ENCODE measurements at regions not wholly inside any gene's neighbourhood (a gene's known extent, or its start where the extent isn't known, plus 50 kb on each side); places are given as distances from the start of the nearest gene placed in this dataset.
"Not testable (repeated sequence)": the region's sequence is repeated elsewhere in the genome, so short reads cannot be mapped to it uniquely, and the experiment has no call there.

DNA sequence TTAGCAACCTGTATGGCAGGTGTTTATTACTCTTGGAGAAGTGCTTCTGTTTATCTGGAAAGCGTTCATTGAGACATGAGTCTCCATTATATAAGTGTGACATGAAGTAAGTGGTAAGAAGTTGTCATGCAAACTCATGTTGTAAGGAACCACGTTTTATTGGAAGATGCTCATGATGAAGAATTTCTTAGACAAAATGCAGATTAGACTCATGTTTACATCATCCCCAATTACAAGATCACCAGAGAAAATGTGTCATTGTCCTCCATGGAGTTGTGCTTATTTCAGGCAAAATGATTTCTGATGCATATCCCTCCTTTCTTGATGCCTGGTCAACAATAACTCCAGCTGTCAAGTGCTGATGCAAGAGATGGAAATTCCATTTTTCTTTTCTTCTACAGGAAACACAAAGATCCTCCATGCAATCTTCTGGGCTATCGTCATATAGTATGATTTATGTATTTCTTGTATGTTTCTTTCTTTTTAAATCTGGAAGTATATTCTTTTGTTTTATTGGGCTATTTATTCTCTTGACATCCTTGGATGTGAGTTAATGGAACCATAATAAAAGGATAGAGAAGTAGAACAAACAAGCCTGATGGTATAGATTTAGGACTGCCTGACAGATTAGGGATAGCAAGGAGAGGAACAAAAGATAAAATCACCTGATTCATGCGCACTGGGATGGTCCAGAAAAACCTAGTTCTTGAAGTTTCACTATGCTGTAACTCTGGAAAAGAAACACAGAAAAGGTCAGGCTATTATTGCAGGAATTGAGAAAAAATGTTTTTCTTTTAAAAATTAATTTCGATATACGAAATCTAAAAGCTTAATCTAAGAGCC lies 50.7 kb upstream of the DIAPH3 start:
- DNase-seq: no peak

DNA sequence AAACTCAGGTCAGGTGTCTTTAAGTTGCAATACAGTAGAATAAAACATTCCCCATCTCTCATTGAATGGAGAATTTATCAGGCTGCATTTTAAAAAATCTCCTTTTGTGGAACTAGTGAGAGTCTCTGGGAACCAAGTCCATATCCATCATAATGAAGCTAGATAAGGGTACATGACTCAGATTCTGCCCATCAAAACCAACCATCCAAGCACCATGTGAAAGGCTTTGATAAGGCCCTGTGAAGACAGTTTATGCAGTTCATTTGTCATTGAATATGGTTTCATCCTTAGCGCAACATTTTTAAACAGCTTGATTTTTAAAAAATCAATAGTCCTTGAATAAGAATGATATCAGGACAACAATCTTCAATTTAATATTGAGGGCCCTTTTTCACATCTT lies 56.3 kb upstream of the DIAPH3 start:
- DNase-seq: no peak

DNA sequence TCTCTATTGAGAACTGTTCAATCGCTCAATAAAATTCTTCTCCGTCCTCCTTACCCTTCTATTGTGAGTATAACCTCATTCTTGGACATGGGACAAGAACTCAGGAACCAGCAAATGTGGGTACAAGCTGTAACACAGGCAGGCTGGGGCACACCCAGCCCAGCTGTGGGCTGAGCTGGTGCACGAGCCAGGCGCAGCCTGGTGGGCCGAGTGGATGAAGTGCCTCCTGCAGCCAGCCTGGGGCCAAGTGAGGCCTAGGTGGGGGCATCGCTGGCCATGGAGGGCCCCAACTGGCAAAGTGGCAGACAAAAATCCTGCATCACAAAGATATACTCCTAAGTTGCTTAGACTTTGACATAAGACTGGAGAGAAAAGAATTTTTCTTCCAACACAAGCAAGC lies 57.9 kb upstream of the DIAPH3 start:
- no peak for DNase-seq

DNA sequence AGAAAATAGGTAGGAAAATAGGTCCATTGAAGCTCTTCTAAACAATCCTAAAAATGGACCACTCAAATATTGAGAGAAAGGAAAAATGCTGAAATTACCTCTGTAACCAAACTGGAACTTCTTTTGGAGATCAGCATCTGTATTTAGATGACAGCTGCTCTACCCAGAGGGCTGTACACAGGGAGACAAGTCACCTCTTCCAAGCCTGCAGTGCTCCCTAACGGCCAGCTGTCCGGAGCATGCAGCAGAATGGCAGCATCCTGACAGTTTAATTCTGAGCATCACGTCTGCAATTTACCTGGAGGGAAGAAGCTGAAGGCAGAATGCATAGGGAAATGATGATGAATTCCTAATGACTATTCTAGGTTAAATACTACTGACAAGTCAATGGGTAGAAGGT lies 62.8 kb upstream of the DIAPH3 start:
- peak; percentile 68 for DNase-seq

DNA sequence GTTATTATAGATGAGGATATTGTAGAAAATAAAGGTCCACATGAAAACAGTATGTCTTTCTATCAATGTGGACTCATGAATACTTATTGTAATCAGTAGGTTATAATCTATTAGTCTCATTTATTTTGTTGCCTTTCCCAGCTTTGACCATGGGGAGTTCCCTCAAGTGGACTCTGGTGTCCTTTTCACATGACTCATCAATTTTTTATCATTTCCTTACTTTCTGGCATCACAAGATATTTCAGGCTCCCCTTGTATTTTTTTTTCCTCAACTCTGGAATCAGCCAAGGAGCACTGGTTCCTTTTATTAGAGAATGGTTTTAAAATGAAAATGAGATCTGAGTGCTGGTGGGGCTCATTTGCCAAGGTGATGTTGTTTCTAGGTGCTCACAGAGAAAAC lies 63.4 kb upstream of the DIAPH3 start:
- no peak for DNase-seq

DNA sequence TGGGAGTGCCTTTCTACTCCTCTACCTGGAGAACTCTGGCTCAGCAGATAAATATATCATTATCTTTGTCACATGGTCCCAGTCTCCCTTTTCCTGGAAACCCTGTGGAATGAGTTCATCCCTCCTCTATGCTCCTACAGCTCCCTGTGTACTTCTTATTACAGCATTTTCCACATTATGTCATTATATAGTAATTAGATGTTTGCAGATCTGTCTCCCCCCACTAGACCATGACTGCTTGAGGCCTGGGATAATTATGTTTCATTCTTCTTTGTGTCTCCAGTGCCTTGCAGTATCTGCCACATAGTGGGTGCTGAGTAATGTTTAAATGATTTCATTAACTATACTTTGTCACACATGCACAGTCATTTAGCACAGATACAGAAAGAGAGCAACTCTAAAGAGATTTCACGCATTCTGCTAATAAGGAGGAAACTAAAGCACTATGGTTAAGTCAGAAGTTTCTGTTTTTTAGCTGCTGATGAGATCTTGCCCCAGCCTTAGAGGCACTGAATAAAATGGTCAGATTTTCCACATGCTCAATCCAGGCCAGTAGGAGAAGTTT lies 66.1 kb upstream of the DIAPH3 start:
- peak; percentile 78 for DNase-seq

DNA sequence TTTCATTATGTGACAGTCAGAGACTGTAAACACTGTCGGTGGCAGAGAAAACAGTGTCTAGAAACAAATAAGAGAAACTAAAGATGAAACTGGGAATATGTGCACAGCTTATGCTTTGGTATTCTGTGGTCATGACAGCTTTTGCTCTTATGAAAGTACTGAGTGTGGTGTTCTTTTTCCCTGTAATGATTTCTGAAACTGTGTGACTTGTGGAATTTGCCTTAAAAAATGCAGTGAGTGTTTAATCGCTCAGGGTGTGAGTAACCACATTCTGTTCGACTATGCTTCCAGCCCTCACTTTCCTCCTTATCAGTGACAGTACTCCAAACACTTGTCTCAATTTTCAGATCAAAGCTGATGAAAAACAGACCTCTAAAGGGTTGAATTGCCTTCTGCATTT lies 66.9 kb upstream of the DIAPH3 start:
- no peak for DNase-seq

DNA sequence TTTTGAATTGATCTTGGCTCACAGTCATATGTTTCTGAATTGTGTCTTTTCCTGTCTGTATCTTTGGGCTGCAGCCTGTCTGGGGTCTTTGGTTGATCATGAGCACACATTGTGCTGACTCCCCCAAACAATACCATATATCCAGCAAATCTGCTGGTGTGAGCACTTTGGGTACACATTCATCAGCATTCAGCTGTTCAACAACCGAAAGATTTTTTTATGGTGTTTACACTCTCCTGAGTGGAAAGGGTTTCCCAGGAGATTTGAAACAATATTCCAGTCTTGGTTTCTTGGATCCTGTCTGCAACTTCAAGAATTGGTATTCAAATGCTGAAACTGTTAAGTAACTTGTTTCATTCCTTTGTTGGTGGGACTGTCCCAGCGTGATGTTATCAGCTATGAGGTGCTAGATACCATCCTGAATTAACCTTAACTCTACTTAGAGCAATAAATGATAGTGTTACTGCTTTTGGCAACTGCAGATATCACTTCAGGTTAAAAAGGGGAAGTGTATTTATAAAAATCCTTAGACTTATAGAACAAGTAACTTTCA lies 78.4 kb upstream of the DIAPH3 start:
- DNase-seq: no peak

DNA sequence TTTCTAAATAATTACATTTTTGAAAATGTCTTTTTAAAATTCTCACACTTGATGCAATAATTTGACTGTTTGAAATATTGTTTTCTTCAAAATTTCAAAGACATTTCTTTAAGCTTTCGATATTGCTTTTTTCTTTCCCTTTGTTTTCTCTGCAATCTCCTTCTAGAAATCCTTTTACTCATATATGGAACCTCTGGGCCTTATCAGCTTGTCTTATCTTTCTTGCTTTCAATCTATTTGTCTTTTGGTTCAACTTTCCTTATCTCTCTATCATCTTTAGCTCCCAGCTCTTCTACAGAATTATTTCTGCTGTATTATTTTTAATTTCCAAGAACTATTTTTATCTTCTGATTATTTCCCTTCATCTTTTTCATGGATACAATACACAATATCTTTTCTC lies 80.7 kb upstream of the DIAPH3 start:
- no peak for DNase-seq

DNA sequence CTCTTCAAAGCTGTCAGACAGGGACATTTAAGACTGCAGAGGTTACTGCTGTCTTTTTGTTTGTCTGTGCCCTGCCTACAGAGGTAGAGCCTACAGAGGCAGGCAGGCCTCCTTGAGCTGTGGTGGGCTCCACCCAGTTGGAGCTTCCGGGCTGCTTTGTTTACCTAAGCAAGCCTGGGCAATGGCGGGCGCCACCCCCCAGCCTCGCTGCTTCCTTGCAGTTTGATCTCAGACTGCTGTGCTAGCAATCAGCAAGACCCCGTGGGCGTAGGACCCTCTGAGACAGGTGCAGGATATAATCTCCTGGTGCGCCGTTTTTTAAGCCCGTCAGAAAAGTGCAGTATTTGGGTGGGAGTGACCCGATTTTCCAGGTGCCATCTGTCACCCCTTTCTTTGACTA lies 87.7 kb upstream of the DIAPH3 start:
- DNase-seq: not testable (repeated sequence)

DNA sequence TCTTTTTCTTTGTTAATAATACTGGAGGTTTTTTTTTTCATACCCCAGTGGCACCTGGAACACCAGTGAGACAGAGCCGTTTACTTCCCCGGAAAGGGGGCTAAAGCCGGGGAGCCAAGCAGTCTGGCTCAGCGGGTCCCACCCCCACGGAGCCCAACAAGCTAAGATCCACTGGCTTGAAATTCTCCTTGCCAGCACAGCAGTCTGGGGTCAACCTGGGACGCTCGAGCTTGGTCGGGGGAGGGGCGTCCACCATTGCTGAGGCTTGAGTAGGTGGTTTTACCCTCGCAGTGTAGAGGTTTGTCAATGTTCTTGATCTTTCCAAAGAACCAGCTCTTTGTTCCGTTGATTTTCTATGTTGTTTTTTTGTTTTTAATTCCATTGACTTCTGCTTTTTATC lies 94.6 kb upstream of the DIAPH3 start:
- DNase-seq: no peak

DNA sequence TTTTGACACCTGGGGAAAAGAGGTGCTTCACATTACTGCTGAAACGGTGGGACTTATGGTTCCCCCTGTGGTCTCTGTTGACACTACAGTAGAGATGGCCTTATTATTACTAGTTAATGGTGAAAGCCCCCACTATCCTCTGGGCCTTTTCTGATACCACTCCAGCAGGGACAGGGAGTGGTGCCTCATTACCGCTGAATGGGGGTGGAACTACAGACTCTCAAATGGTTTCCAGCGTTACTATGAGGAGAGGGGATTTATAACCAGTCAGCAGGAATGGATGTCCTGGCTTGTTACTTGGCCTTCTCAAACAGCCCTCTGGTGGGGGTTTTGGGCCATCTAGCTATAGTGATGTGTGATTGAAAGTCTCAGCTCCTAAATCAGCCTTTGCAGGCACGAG lies 96.7 kb upstream of the DIAPH3 start:
- peak; percentile 55 for DNase-seq

DNA sequence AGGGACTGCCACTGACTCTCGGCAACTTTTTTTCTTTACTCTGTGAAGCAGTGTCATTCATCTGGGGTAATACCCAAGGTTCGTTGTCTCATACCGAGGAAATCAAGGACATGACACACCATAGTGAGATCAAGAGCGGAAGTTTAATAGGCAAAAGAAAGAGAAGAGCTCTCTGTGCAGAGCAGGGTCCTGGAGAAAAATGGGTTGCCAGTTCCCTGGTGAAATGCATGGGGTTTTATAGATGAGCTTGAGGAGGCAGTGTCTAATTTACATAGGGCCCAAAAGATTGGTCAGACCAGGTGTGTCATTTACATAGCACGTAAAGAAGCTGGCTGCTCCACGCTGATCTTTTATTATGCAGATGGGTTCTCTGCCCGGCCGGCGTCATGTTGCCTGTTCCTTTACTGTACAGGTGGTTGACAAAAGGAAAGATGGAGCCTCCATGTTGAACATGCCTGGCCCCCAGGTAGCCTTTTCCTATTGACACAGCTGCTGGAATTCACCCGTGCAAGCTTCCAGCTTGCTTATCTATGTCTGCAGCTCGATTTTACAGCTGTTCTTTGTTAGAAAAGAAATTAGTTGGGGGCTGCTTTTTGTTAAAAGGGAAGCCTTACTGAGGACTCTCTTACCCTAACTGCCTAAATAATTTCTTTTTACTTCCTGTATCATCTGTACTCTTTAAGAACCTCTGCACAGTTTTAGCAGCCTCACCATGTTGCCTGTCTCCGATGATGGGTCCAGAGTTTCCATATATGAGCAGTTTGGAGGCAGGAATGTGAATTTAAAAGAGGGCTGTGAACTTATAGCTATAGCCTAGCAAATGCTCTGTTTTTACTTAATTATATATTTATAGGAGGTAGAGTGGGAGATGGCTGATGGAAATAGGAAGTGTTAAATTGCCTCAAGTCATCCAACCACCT lies 98.0 kb upstream of the DIAPH3 start:
- DNase-seq: peak; percentile 96

DNA sequence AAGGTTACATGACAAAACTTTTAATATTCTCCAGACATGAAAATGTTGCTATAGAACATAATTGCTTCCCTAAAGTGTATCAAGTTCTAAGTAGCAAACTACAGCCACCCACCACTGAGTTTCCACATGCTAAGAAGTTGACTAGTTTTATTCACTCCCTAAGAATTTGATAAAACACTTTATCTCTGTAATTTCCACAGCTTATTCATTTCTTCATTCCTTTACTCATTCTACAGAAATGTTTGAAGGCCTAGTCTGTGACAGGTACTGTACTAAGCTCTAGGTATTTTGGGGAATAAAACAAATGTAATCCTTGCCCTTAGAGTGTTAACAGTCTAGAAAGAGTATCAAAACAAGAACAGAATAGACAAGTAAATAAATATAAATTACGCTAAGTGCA lies 101.8 kb upstream of the DIAPH3 start:
- no peak for DNase-seq

DNA sequence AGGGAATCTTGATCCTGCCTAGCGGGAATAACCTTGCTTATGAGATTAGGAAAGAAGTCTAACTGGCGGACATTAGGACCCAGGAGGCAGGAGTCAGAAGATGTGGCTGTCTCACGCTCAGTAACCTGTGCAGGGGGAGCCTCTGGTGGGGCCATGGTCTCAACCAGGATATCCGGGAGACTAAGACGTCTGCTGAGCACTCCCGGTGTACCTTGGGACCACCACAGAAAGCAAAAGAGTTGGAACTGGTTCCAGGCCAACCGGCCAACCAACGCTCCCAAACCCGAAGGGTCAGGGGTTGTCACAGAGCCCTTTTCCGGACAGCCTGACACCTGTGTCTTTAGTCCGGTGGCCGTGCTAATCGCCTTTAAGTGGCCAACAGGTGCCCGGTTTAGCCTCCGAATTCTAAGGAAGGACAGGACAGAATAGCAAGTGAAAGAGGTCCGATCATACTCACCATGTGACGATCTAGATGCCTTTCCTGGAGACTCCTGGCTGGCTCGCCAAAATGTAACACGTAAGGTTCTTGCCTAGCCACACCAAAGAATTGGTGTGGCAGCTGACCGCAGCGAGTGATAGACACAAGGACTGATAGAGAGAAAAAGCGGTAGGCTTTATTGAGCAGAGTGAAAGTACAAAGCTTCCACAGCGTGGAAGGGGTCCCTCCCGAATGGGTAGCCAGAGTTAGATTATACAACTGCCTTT lies 103.9 kb upstream of the DIAPH3 start:
- no peak for DNase-seq

DNA sequence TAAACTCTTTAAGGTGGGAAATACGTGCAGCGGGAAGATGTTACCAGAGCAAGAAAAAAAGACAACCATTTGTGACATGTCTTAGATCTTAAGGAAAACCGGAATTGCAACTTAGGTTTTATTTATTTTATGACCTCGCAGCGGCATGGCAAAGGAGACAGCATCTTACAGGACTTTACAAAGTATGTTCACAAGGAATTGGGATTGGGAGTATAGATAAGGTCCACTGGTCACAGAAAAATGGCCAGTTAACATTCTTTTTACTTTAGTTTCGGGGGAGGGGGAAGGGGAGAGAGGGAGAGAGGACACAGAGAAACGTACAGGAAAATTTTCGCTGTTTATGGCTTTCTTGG lies 104.5 kb upstream of the DIAPH3 start:
- DNase-seq: no peak

DNA sequence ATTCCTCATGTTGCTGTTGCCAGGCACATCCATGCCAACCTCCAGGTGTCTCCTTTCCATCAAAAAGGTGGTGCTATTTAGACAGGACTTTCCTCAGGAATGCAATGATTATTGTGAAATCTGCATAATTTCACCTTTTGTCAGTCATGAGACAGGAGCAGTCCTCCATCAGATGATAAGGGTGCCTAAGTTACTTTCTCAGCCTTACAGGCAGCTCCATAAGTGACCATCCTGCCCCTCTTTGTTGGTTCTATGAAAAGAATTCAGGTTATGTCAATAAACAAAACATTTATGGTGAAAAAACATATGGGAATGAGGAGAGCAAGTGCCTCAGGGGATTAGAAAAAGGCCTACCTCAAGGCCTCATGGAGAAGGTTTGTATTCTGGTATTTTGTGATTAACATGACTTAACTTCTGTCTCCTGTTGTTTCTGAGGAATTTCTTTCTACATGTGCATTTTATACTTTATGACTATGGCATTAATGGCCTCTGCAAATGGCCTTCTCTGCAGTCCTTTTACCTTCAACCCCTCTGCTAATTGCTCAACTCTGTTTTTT lies 110.3 kb upstream of the DIAPH3 start:
- DNase-seq: no peak

DNA sequence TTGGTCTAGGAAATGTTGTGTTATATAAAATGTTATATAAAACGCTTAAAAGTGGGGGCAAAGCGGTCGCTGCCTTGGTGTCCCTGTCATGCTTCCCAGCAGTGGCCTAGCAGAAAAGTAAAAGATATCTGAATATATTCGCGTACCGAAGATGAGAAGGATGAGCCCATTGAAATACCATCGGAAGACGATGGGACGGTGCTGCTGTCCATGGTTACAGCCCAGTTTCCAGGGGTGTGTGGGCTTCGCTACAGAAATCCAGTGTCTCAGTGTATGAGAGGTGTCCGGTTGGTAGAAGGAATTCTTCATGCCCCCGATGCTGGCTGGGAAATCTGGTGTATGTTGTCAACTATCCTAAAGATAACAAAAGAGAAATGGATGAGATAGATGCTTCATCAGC lies 110.9 kb upstream of the DIAPH3 start:
- no peak for DNase-seq

DNA sequence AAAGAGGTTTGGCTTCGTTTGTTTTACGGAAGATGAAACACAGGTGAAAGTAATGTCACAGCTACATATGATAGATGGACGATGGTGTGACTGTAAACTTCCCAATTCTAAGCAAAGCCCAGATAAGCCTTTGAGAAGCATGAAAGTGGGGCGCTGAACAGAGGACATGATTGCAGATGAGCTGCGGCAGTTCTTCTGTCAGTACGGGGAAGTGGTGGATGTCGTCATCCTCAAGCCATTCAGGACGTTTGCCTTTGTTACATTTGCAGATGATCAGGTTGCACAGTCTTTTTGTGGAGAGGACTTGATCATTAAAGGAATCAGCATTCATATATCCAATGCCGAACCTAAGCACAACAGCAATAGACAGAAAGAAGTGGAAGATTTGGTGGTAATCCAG lies 111.5 kb upstream of the DIAPH3 start:
- no peak for DNase-seq

DNA sequence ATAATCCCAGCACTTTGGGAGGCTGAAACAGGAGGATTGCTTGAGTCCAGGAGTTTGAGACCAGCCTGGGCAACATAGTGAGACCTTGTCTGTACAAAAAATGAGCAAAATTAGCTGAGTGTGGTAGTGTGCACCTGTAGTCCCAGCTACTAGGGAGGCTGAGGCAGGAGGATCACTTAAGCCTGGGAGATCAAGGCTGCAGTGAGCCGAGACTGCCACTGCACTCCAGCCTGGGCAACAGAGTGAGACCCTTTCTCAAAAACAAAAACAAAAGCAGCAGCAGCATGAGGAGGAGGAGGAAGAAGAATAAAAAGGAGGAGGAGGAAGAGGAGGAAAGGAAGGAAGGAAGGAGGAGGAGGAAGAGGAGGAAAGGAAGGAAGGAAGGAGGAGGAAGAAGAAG lies 116.5 kb upstream of the TDRD3 start:
- DNase-seq: not testable (repeated sequence)

DNA sequence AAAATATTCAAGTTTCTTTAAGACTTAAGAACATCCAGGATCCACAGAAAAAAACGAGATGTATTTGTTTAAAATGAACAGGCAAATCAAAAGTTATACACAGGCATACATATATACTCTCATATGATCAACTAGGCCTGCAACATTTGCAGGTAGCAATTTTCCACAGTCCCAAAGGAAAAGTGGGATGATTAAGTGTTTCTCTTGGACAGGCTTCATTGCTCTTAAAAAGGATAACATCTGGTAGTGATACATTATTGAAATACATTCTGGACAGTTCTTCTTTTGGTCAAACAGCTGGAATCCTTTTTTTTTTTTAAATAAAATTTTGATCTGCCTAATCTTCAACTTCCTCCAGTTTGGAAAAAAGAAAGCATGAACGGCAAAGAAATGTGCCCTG lies 114.8 kb upstream of the TDRD3 start:
- peak; percentile 70 for DNase-seq

DNA sequence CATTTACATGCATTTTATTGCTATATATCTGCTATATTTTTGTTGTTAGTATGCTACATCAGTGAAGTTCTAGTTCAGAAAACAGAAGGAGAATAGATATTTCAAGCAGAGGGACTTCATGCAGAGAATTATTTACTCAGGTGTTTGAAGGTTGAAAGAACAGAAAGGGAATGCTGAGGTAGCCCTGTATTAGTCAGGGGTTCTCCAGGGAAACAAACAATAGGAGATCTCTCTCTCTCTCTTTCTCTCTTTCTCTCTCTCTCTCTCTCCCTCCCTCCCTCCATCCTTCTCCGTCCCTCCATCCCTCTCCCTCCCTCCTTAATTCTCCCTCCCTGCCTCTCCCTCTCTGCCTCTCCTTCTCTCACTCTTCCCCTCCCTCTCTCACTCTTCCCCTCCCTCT lies 114.3 kb upstream of the TDRD3 start:
- DNase-seq: peak; percentile 83

DNA sequence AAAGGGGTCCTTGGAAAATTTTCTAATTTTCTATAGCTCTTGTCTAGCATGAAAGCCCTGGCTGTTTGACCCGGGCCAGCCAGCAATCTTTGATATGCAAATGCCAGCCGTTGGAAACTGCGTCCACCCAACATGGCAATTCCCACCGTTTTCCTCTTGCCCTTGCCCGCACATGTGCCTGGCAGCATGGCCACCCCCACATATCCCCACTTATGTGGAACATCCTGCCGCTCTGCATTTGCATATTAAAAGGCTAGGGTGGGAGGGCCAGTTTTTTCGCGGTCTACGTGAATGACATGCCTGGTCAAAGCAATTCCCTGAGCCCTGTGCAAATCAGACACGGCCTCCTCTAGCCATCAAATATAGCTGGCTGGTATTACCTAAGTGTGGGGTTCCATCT lies 110.3 kb upstream of the TDRD3 start:
- DNase-seq: no peak
